SU-DHL-6 (cell line): ENCODE measurements at regions not wholly inside any gene's neighbourhood (a gene's known extent, or its start where the extent isn't known, plus 50 kb on each side); places are given as distances from the start of the nearest gene placed in this dataset.

Experiments used
- H2AFZ ChIP-seq: fragments of 200-600 bp; sonication (generic); 2 replicates; pipeline ENCODE4 v1.6.1; 2014; ENCODE audit warnings: low read depth, mild to moderate bottlenecking, moderate library complexity, mixed read lengths, antibody characterized with exemption, low read length; ENCODE audit not compliant: severe bottlenecking
- H3F3A ChIP-seq: fragments of 200-600 bp; shearing (Covaris generic); 2 replicates; pipeline ENCODE4 v1.6.0; 2016; ENCODE audit warnings: antibody characterized with exemption, mild to moderate bottlenecking; ENCODE audit not compliant: insufficient read depth
- H3K27ac ChIP-seq: fragments of 200-600 bp; sonication (generic); 2 replicates; pipeline ENCODE4 v1.5.1; 2016; ENCODE audit warnings: low read depth, mild to moderate bottlenecking, low read length, moderate library complexity, mixed read lengths
- H3K27me3 ChIP-seq: fragments of 200-600 bp; sonication (generic), shearing (Covaris generic); 2 replicates; pipeline ENCODE4 v1.6.0; 2014; ENCODE audit warnings: mild to moderate bottlenecking, low read length
- H3K36me3 ChIP-seq: fragments of 200-600 bp; sonication (generic); 2 replicates; pipeline ENCODE4 v1.6.1; 2014; ENCODE audit warnings: mild to moderate bottlenecking, low read length, mixed read lengths
- H3K4me2 ChIP-seq: fragments of 300-600, 200-600 bp; shearing (Covaris generic), sonication (generic); 2 replicates; pipeline ENCODE4 v1.6.0; 2014; ENCODE audit warnings: low read length, low read depth, mild to moderate bottlenecking; ENCODE audit not compliant: poor library complexity, severe bottlenecking
- H3K4me3 ChIP-seq: fragments of 200-600 bp; sonication (generic); 2 replicates; pipeline ENCODE4 v1.5.1; 2014; ENCODE audit warnings: antibody characterized with exemption, low read length, mild to moderate bottlenecking, mixed read lengths; ENCODE audit not compliant: insufficient read depth, poor library complexity, severe bottlenecking
- H3K79me2 ChIP-seq: fragments of 200-600 bp; sonication (generic); 2 replicates; pipeline ENCODE4 v1.6.1; 2014; ENCODE audit warnings: mild to moderate bottlenecking, low read length, moderate library complexity; ENCODE audit not compliant: insufficient read depth
- H3K9ac ChIP-seq: fragments of 200-600 bp; sonication (generic); 2 replicates; pipeline ENCODE4 v1.7.0; 2014; ENCODE audit warnings: mild to moderate bottlenecking, low read length
- H3K9me2 ChIP-seq: fragments of 200-600 bp; sonication (generic); replicated peaks from 2 replicates; pipeline ENCODE4 v1.6.1; 2014; ENCODE audit warnings: low read length; ENCODE audit not compliant: insufficient read depth
- H3K9me3 ChIP-seq: fragments of 200-600 bp; sonication (generic); 2 replicates; pipeline ENCODE4 v1.6.1; 2014; ENCODE audit warnings: low read length, mixed read lengths; ENCODE audit not compliant: insufficient read depth
- H4K20me1 ChIP-seq: fragments of 200-600 bp; sonication (generic); 2 replicates; pipeline ENCODE4 v1.6.1; 2014; ENCODE audit warnings: low read depth, mild to moderate bottlenecking, antibody characterized with exemption, low read length, moderate library complexity, mixed read lengths
- EZH2phosphoT487 ChIP-seq: fragments of 200-600 bp; sonication (generic), shearing (Covaris generic); conservative IDR thresholded peaks from 2 replicates; pipeline ENCODE4 v1.6.1; 2018; ENCODE audit warnings: mild to moderate bottlenecking, antibody characterized with exemption, low read length, moderate library complexity, mixed read lengths
- TF ChIP-seq, protein P1 (sequence below): fragments of 200-600 bp; sonication (generic); IDR thresholded peaks from one replicate; pipeline ENCODE4 v1.5.1; 2017; ENCODE audit warnings: antibody characterized with exemption, mild to moderate bottlenecking, low read length, moderate library complexity; ENCODE audit not compliant: insufficient read depth, poor library complexity, severe bottlenecking

DNA sequence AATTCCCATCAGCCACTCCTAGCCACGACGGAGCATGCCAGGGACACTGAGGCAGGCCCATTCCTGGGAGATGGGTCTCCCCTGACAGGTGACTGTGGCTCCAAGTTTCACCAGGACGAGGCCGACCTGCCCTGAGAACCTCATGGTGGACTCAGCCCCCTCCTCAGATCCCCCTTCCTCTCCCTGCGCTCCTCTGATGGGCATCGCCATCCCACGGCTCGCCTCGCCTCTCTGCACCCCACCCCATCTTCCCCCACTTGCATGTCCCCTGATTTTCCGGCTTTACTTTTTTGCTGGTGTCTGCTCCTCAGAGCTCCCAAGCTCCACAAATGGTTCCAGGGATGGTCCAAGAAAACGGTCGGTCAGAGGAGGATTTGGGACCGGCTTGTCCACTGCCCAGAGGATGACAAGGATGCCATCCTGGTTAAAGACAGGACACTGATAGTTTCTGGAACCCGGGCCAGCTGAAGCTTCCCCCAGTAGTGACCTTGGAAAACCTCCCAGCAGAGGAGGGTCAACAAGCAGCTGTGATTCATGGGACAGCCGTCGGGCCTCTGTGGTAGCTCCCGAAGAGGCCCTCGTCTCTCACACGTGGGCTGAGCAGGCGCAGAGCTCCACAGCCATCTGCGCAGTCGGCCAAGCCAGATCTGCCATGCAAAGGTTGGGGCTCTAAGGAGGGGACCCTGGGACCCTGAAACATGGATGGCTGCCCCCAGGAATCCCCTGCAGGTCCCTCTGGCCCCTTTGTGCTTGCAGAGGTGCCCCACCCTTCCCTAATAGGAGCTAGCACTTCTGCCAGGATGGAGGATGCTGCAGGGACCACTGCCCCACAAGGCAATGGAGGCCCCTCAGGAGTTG, 87.8 kb upstream of the SLC66A3 start:
- no peak overlapping the region for H2AFZ ChIP-seq

DNA sequence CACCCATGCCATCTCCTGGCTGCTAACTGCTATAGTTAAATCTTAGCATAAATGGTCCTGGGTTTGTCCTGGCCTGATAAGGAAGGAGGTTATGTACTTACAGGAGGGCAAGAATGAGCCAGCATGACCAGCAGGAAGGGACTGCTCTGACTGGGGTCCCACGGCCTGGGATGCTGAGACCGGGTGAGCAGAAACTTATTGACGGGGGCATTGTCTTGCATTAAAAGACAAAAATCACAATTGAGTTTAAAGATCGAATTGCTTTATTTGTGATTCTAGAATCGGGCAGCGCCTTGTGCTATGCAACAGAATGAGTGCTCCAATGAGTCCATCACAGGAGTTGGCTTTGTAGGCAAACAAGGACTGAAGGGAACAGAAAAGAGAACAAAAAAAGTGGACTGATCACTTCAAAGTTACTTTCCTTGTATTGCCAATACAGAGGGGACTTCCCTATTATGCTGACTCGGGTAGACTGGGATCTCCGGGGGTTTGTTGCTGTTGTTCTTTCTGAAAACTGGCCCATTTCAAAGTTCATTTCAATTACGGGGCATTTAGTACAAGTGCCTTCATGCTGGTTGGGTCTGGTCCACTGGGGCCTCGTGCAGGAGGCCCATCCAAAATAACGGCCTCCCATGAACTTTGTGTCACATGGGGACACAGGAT, 87.1 kb upstream of the SLC66A3 start:
- Histone ChIP-seq H3K9me3 (no peaks in the 10 kb centered on the region), H3K79me2 (no peaks in the 10 kb centered on the region), H3K27me3 (peaks cover 3% of the 10 kb centered on the region; the same call in 1 of the 2 replicates), H3K9ac (no peak overlapping the region), H4K20me1 (no peaks in the 10 kb centered on the region), H3K27ac (no peak overlapping the region), H3K9me2 (no peaks in the 10 kb centered on the region), H2AFZ (no peak overlapping the region), H3K36me3 (no peaks in the 10 kb centered on the region), H3K4me3 (no peak overlapping the region), H3K4me2 (no peak overlapping the region), H3F3A (no peaks in the 10 kb centered on the region)
- TF ChIP-seq, protein P1, sequence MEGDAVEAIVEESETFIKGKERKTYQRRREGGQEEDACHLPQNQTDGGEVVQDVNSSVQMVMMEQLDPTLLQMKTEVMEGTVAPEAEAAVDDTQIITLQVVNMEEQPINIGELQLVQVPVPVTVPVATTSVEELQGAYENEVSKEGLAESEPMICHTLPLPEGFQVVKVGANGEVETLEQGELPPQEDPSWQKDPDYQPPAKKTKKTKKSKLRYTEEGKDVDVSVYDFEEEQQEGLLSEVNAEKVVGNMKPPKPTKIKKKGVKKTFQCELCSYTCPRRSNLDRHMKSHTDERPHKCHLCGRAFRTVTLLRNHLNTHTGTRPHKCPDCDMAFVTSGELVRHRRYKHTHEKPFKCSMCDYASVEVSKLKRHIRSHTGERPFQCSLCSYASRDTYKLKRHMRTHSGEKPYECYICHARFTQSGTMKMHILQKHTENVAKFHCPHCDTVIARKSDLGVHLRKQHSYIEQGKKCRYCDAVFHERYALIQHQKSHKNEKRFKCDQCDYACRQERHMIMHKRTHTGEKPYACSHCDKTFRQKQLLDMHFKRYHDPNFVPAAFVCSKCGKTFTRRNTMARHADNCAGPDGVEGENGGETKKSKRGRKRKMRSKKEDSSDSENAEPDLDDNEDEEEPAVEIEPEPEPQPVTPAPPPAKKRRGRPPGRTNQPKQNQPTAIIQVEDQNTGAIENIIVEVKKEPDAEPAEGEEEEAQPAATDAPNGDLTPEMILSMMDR = no peak
- no peak for TF ChIP-seq EZH2phosphoT487

More for the DNA sequence above, 87.8 kb upstream of the SLC66A3 start:
- no peak for TF ChIP-seq EZH2phosphoT487
- TF ChIP-seq, protein P1 = no peak
- Histone ChIP-seq H3K27ac (no peak overlapping the region), H3K27me3 (peaks cover 3% of the 10 kb centered on the region; the same call in 1 of the 2 replicates), H3K9me2 (no peaks in the 10 kb centered on the region), H4K20me1 (no peaks in the 10 kb centered on the region), H3K36me3 (no peaks in the 10 kb centered on the region), H3K4me2 (no peak overlapping the region), H3K9ac (no peak overlapping the region), H3K9me3 (no peaks in the 10 kb centered on the region), H3K4me3 (no peak overlapping the region), H3K79me2 (no peaks in the 10 kb centered on the region), H3F3A (no peaks in the 10 kb centered on the region)

DNA sequence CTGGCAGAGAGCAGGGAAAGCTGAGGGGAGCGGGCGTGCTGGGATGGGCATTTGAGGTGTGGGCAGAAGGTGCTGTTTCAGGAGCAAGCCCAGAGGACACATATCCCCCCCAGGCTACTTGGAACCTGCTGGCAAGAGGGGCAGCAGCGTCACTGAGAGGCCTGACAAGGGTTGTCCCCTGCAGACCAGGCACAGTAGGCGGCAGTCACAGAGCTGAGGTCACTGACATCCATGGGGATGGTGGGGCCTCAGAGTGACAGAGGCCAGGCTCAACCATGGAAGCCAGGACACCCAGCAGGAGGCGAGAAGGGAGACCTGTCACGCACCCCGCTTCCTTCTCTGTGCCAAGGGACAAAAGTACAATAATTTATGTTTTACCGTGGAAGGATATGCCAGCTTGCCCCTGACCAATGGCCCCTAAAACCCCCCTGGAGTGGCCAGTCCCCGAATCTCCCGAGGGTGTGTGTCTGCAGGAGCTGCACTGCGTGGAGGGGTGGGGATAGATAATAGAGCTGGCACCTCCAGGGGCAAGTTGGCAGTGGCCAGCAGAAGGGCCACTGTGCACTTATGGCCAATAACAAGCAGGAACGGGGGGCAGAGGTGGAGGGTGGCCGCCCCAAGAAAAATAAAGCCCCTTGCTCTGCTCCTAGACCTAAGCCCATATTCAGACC, 86.3 kb upstream of the SLC66A3 start:
- Histone ChIP-seq H3K9ac (no peak overlapping the region), H3F3A (no peaks in the 10 kb centered on the region), H3K9me2 (no peaks in the 10 kb centered on the region), H3K79me2 (no peaks in the 10 kb centered on the region), H3K27me3 (peaks cover 3% of the 10 kb centered on the region; the same call in 1 of the 2 replicates), H3K36me3 (no peaks in the 10 kb centered on the region), H2AFZ (no peak overlapping the region), H4K20me1 (no peaks in the 10 kb centered on the region), H3K4me2 (no peak overlapping the region), H3K9me3 (no peaks in the 10 kb centered on the region), H3K4me3 (no peak overlapping the region), H3K27ac (no peak overlapping the region)
- TF ChIP-seq EZH2phosphoT487 = no peak
- TF ChIP-seq, protein P1 = no peak
